ENCODE measurements at regions not wholly inside any gene's neighbourhood (a gene's known extent, or its start where the extent isn't known, plus 50 kb on each side); places are given as distances from the start of the nearest gene placed in this dataset.
"Not testable (repeated sequence)": the region's sequence is repeated elsewhere in the genome, so short reads cannot be mapped to it uniquely, and the experiment has no call there.

DNA sequence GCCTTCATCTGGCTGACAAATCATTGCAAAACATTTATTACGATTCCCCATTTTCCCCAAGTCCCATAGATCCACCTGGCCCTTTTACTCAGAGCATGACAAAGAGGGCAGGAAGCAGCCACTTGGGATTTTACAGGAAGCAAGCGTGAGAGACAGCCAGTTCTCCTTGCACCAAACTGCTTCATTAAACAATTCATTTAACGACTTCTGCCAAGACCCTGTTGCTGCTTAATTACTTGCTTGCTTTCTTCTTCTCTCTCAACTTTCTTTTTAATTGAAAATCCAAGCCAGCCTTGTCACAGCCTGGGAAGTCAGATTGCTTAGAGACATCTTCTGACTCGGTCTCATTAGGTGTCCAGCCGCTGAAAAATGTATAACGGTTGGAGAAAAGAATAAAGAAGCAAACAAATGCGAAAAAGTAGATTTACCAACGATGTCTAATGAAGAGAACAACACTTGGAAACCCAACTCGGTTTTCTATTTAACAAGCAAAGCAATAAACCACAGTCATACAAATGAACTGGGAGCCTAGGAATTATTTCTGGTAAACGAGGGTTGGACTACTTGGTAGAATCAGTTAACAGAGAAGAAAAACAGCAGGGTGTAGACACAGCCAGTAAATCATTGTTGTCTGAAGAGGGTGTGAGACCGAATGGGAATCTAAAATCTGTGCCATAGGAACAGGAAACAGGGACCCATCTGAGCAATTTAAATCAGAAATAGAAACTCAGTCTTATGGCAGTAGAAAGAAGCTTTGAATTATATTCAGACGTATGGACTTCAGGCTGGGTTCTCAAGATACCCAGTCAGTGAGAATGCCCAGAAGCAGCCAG is 298.3 kb downstream of the LRRC3B start:
- no peaks in the 10 kb centered on the region for H3K4me1 ChIP-seq (ENCODE audit: insufficient read depth)
- no peak for TF ChIP-seq EZH2 (IDR thresholded peaks at IDR 0.05; ENCODE audit: insufficient read depth, poor library complexity, severe bottlenecking)
- H3K9ac ChIP-seq: no peak overlapping the region
- WGBS, 2 experiments (ENCODE audit: low coverage in 1 of 2, low lambda C conversion rate in 2 of 2, missing lambda C conversion rate in 2 of 2): 15 to 16% methylated on average over 12 of the region's 12 CpGs
- in situ Hi-C loops (cut with MboI): no loop called here
- no peak overlapping the region for H3K4me2 ChIP-seq (ENCODE audit: unreplicated experiment)
- H3K27ac ChIP-seq: no peak overlapping the region
- H4K20me1 ChIP-seq (ENCODE audit: insufficient read depth): no peaks in the 10 kb centered on the region
- no peak for DNase-seq
- H2AFZ ChIP-seq: no peak overlapping the region
- H3K4me3 ChIP-seq: no peak overlapping the region
- H3K79me2 ChIP-seq (ENCODE audit: insufficient read depth): no peaks in the 10 kb centered on the region
- H3K9me2 ChIP-seq (ENCODE audit: insufficient read depth): no peaks in the 10 kb centered on the region
- H3K36me3 ChIP-seq (ENCODE audit: low read depth): no peaks in the 10 kb centered on the region
- H3K27me3 ChIP-seq (replicated peaks; ENCODE audit: insufficient read depth): no peaks in the 10 kb centered on the region
- H3F3A ChIP-seq (ENCODE audit: insufficient read depth): no peaks in the 10 kb centered on the region
- H3K9me3 ChIP-seq (ENCODE audit: low read depth): no peaks in the 10 kb centered on the region

DNA sequence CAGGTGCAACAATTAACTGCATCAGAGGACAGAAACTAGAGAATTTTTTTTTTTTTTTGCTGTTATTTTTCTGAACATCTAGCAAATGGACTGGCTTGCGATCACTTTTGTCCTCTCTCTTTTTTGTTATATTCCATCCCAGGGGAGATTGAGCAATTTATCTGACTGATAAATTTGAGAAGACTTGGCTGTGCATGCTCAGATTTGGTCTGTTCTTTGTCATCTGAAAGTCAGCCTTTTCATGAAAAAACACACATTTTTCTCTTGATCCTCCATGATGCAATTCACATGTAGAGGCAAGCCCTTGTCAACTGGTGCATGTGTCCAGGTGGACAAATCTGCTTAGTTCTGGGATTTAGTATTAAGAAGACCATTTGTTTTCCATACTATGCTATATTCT is 309.3 kb downstream of the LRRC3B start:
- no peak overlapping the region for H3K4me3 ChIP-seq
- no peak overlapping the region for H3K27ac ChIP-seq
- H3K9me3 ChIP-seq (ENCODE audit: low read depth): no peaks in the 10 kb centered on the region
- H3K36me3 ChIP-seq (ENCODE audit: low read depth): no peaks in the 10 kb centered on the region
- no peaks in the 10 kb centered on the region for H3K9me2 ChIP-seq (ENCODE audit: insufficient read depth)
- no peaks in the 10 kb centered on the region for H4K20me1 ChIP-seq (ENCODE audit: insufficient read depth)
- no peak overlapping the region for H3K9ac ChIP-seq
- no peaks in the 10 kb centered on the region for H3K79me2 ChIP-seq (ENCODE audit: insufficient read depth)
- in situ Hi-C loops (cut with MboI): no loop called here
- H3K27me3 ChIP-seq (replicated peaks; ENCODE audit: insufficient read depth): no peaks in the 10 kb centered on the region
- H3F3A ChIP-seq (ENCODE audit: insufficient read depth): no peaks in the 10 kb centered on the region
- WGBS, 2 experiments (ENCODE audit: low coverage in 1 of 2, low lambda C conversion rate in 2 of 2, missing lambda C conversion rate in 2 of 2): 0 to 16% methylated on average over 1 of the region's 1 CpG
- H3K4me1 ChIP-seq (ENCODE audit: insufficient read depth): no peaks in the 10 kb centered on the region
- no peak overlapping the region for H3K4me2 ChIP-seq (ENCODE audit: unreplicated experiment)
- TF ChIP-seq EZH2phosphoT487 (IDR thresholded peaks at IDR 0.05; ENCODE audit: insufficient read depth, low read depth) (no peak), EZH2 (IDR thresholded peaks at IDR 0.05; ENCODE audit: insufficient read depth, poor library complexity, severe bottlenecking) (no peak)
- no peak for DNase-seq
- H2AFZ ChIP-seq: no peak overlapping the region

DNA sequence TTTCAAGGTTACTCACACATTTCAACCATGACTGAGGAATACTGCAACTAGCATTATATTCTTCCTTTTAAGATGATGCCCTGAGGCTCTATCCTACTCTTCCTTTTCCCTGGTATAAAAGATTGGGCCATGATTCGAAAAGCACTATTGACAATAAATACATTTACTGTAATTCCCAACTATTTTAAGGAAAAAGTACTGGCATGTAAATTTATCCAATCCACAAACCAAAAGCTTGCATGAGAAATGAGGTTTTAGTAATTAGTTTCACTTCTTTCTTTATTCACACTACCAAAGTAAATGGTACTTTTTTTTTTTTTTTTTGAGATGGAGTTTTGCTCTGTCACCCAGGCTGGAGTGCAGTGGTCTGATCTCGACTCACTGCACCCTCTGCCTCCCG is 310.2 kb downstream of the LRRC3B start:
- no peak for DNase-seq
- Histone ChIP-seq H3K4me3 (no peak overlapping the region), H3K4me2 (ENCODE audit: unreplicated experiment) (no peak overlapping the region), H3K9me2 (ENCODE audit: insufficient read depth) (no peaks in the 10 kb centered on the region), H3F3A (ENCODE audit: insufficient read depth) (no peaks in the 10 kb centered on the region), H3K4me1 (ENCODE audit: insufficient read depth) (no peaks in the 10 kb centered on the region), H3K36me3 (ENCODE audit: low read depth) (no peaks in the 10 kb centered on the region), H3K79me2 (ENCODE audit: insufficient read depth) (no peaks in the 10 kb centered on the region), H2AFZ (no peak overlapping the region), H4K20me1 (ENCODE audit: insufficient read depth) (no peaks in the 10 kb centered on the region), H3K27ac (no peak overlapping the region), H3K27me3 (replicated peaks; ENCODE audit: insufficient read depth) (no peaks in the 10 kb centered on the region), H3K9ac (no peak overlapping the region), H3K9me3 (ENCODE audit: low read depth) (no peaks in the 10 kb centered on the region)
- 10 to 19% methylated on average over 3 of the region's 3 CpGs for WGBS, 2 experiments (ENCODE audit: low coverage in 1 of 2, low lambda C conversion rate in 2 of 2, missing lambda C conversion rate in 2 of 2)
- in situ Hi-C loops (cut with MboI): no loop called here
- no peak for TF ChIP-seq EZH2phosphoT487 (IDR thresholded peaks at IDR 0.05; ENCODE audit: insufficient read depth, low read depth)
- TF ChIP-seq EZH2 (IDR thresholded peaks at IDR 0.05; ENCODE audit: insufficient read depth, poor library complexity, severe bottlenecking): no peak

DNA sequence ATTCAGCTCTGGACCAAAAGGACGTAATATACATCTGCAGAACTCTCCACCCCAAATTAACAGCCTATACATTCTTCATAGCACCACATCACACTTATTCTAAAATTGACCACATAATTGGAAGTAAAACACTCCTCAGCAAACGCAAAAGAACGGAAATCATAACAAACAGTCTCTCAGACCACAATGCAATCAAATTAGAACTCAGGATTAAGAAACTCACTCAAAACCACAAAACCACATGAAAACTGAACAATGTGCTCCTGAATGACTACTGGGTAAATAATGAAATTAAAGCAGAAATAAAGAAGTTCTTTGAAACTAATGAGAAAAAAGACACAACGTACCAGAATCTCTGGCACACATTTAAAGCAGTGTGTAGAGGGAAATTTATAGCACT is 322.9 kb downstream of the LRRC3B start:
- H3K4me1 ChIP-seq (ENCODE audit: insufficient read depth); H3K4me3 ChIP-seq; H3K9me2 ChIP-seq (ENCODE audit: insufficient read depth); H3K27ac ChIP-seq; H3K79me2 ChIP-seq (ENCODE audit: insufficient read depth); H3F3A ChIP-seq (ENCODE audit: insufficient read depth); in situ Hi-C loops (cut with MboI); H2AFZ ChIP-seq; H4K20me1 ChIP-seq (ENCODE audit: insufficient read depth); H3K9ac ChIP-seq; H3K4me2 ChIP-seq (ENCODE audit: unreplicated experiment); H3K27me3 ChIP-seq (replicated peaks; ENCODE audit: insufficient read depth); DNase-seq; H3K9me3 ChIP-seq (ENCODE audit: low read depth); H3K36me3 ChIP-seq (ENCODE audit: low read depth): not testable (repeated sequence)
- 19 to 22% methylated on average over 4 of the region's 4 CpGs for WGBS, 2 experiments (ENCODE audit: low coverage in 1 of 2, low lambda C conversion rate in 2 of 2, missing lambda C conversion rate in 2 of 2)

DNA sequence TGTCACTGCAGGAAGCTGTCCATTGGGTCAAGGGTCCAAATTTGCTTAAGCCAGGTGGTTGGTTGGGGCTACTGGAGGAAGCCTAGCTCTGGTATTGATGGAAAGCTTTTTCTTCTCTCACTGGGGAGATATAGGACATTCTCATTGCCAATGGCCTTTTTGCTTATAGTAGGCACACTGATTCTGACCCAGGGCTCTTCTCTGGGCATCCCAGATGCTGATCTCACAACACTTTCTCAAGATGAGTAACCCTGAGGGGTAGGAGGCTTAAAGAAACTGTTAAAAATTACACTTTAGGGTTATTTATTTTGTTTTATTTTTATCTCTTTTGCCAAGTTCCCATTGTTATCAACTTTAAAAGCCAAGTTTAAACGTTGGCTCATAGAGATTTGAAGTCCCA is 337.8 kb downstream of the LRRC3B start:
- WGBS, 2 experiments (ENCODE audit: low coverage in 1 of 2, low lambda C conversion rate in 2 of 2, missing lambda C conversion rate in 2 of 2): 0 to 4% methylated on average over 1 of the region's 1 CpG
- Histone ChIP-seq H3K9me3 (ENCODE audit: low read depth) (no peaks in the 10 kb centered on the region), H3K36me3 (ENCODE audit: low read depth) (no peaks in the 10 kb centered on the region), H3K9ac (no peak overlapping the region), H3K4me3 (no peak overlapping the region), H3K27ac (no peak overlapping the region), H3K9me2 (ENCODE audit: insufficient read depth) (no peaks in the 10 kb centered on the region), H3K4me2 (ENCODE audit: unreplicated experiment) (no peak overlapping the region), H3K27me3 (replicated peaks; ENCODE audit: insufficient read depth) (no peaks in the 10 kb centered on the region), H3F3A (ENCODE audit: insufficient read depth) (no peaks in the 10 kb centered on the region), H2AFZ (no peak overlapping the region), H4K20me1 (ENCODE audit: insufficient read depth) (no peaks in the 10 kb centered on the region), H3K79me2 (ENCODE audit: insufficient read depth) (no peaks in the 10 kb centered on the region), H3K4me1 (ENCODE audit: insufficient read depth) (no peaks in the 10 kb centered on the region)
- DNase-seq: no peak
- TF ChIP-seq EZH2phosphoT487 (IDR thresholded peaks at IDR 0.05; ENCODE audit: insufficient read depth, low read depth): no peak
- TF ChIP-seq EZH2 (IDR thresholded peaks at IDR 0.05; ENCODE audit: insufficient read depth, poor library complexity, severe bottlenecking): no peak
- in situ Hi-C loops (cut with MboI): no loop called here
